HEK293 (cell line): ENCODE measurements at regions not wholly inside any gene's neighbourhood (a gene's known extent, or its start where the extent isn't known, plus 50 kb on each side); places are given as distances from the start of the nearest gene placed in this dataset.

ENCODE experiments used
- BCL11B ChIP-seq: fragments of 450-650 bp; formaldehyde crosslinking; IDR thresholded peaks from 2 replicates; pipeline ENCODE4 v1.5.1; 2016; ENCODE audit warnings: low read depth, missing biosample characterization, missing genetic modification characterization
- BCL6B ChIP-seq: fragments of 450-650 bp; formaldehyde crosslinking; IDR thresholded peaks from 2 replicates; pipeline ENCODE4 v1.5.1; 2017; ENCODE audit warnings: missing biosample characterization, missing genetic modification characterization
- ELK4 ChIP-seq: IDR thresholded peaks from 2 replicates; pipeline ENCODE4 v1.6.1; 2011; ENCODE audit warnings: mild to moderate bottlenecking, low read depth, low read length, borderline replicate concordance
- INSM2 ChIP-seq: fragments of 450-650 bp; formaldehyde crosslinking; IDR thresholded peaks from 2 replicates; pipeline ENCODE4 v1.5.1; 2016; ENCODE audit warnings: missing biosample characterization, missing genetic modification characterization
- KLF16 ChIP-seq: fragments of 450-650 bp; formaldehyde crosslinking; IDR thresholded peaks from 2 replicates; pipeline ENCODE4 v1.5.1; 2017; ENCODE audit warnings: missing biosample characterization, missing genetic modification characterization
- KLF9 ChIP-seq: fragments of 450-650 bp; formaldehyde crosslinking; IDR thresholded peaks from 2 replicates; pipeline ENCODE4 v1.5.1; 2016; ENCODE audit warnings: missing biosample characterization, missing genetic modification characterization, low read depth
- MEIS1 ChIP-seq: sonication (generic); formaldehyde crosslinking; IDR thresholded peaks from 2 replicates; pipeline ENCODE4 v1.8.1; 2022; ENCODE audit warnings: missing genetic modification reagents, mild to moderate bottlenecking, borderline replicate concordance
- SCRT2 ChIP-seq: fragments of 450-650 bp; formaldehyde crosslinking; IDR thresholded peaks from 2 replicates; pipeline ENCODE4 v1.5.1; 2016; ENCODE audit warnings: missing biosample characterization, missing genetic modification characterization
- TCF7L2 ChIP-seq: IDR thresholded peaks from 2 replicates; pipeline ENCODE4 v1.6.1; 2011; ENCODE audit warnings: low read depth, mild to moderate bottlenecking, inconsistent platforms, low read length, moderate library complexity, borderline replicate concordance
- TRIM28 ChIP-seq: IDR thresholded peaks from 2 replicates; pipeline ENCODE4 v1.6.1; 2011; ENCODE audit warnings: low read length, control low read depth, borderline replicate concordance
- TSHZ1 ChIP-seq: fragments of 450-650 bp; formaldehyde crosslinking; IDR thresholded peaks from 2 replicates; pipeline ENCODE4 v1.5.1; 2016; ENCODE audit warnings: missing biosample characterization, missing genetic modification characterization, borderline replicate concordance
- ZBTB10 ChIP-seq: fragments of 450-650 bp; formaldehyde crosslinking; IDR thresholded peaks from 2 replicates; pipeline ENCODE4 v1.5.1; 2016; ENCODE audit warnings: missing biosample characterization, missing genetic modification characterization
- ZBTB17 ChIP-seq: fragments of 450-650 bp; formaldehyde crosslinking; IDR thresholded peaks from 2 replicates; pipeline ENCODE4 v1.5.1; 2016; ENCODE audit warnings: missing biosample characterization, missing genetic modification characterization
- ZBTB20 ChIP-seq: fragments of 450-650 bp; formaldehyde crosslinking; IDR thresholded peaks from 2 replicates; pipeline ENCODE4 v1.5.1; 2016; ENCODE audit warnings: missing biosample characterization, missing genetic modification characterization
- ZBTB26 ChIP-seq: fragments of 450-650 bp; formaldehyde crosslinking; optimal IDR thresholded peaks from 2 replicates; pipeline ENCODE3; 2016; ENCODE audit warnings: missing biosample characterization, mild to moderate bottlenecking, missing genetic modification characterization
- ZBTB8A ChIP-seq: fragments of 450-650 bp; formaldehyde crosslinking; IDR thresholded peaks from 2 replicates; pipeline ENCODE4 v1.5.1; 2016; ENCODE audit warnings: missing biosample characterization, missing genetic modification characterization
- ZEB2 ChIP-seq: fragments of 450-650 bp; formaldehyde crosslinking; IDR thresholded peaks from 2 replicates; pipeline ENCODE4 v1.5.1; 2016; ENCODE audit warnings: missing biosample characterization, missing genetic modification characterization
- ZFP3 ChIP-seq: fragments of 450-650 bp; formaldehyde crosslinking; IDR thresholded peaks from 2 replicates; pipeline ENCODE4 v1.5.1; 2016; ENCODE audit warnings: low read depth, missing biosample characterization, missing genetic modification characterization
- ZFP69B ChIP-seq: fragments of 450-650 bp; formaldehyde crosslinking; IDR thresholded peaks from 2 replicates; pipeline ENCODE4 v1.5.1; 2016; ENCODE audit warnings: missing biosample characterization, missing genetic modification characterization
- ZNF132 ChIP-seq: fragments of 450-650 bp; formaldehyde crosslinking; IDR thresholded peaks from 2 replicates; pipeline ENCODE4 v1.5.1; 2017; ENCODE audit warnings: missing biosample characterization, missing genetic modification characterization, borderline replicate concordance
- ZNF133 ChIP-seq: fragments of 450-650 bp; formaldehyde crosslinking; IDR thresholded peaks from 2 replicates; pipeline ENCODE4 v1.5.1; 2016; ENCODE audit warnings: missing biosample characterization, missing genetic modification characterization
- ZNF266 ChIP-seq: fragments of 450-650 bp; formaldehyde crosslinking; IDR thresholded peaks from 2 replicates; pipeline ENCODE4 v1.5.1; 2016; ENCODE audit warnings: missing biosample characterization, missing genetic modification characterization, low read depth
- ZNF354C ChIP-seq: fragments of 450-650 bp; formaldehyde crosslinking; IDR thresholded peaks from 2 replicates; pipeline ENCODE4 v1.5.1; 2016; ENCODE audit warnings: missing biosample characterization, missing genetic modification characterization, low read depth, borderline replicate concordance
- ZNF391 ChIP-seq: fragments of 450-650 bp; formaldehyde crosslinking; IDR thresholded peaks from 2 replicates; pipeline ENCODE4 v1.5.1; 2016; ENCODE audit warnings: low read depth, missing biosample characterization, missing genetic modification characterization, borderline replicate concordance
- ZNF416 ChIP-seq: fragments of 450-650 bp; formaldehyde crosslinking; IDR thresholded peaks from 2 replicates; pipeline ENCODE4 v1.5.1; 2016; ENCODE audit warnings: missing biosample characterization, missing genetic modification characterization
- ZNF837 ChIP-seq: fragments of 450-650 bp; formaldehyde crosslinking; IDR thresholded peaks from 2 replicates; pipeline ENCODE4 v1.5.1; 2016; ENCODE audit warnings: missing biosample characterization, missing genetic modification characterization
- ZSCAN18 ChIP-seq: fragments of 450-650 bp; formaldehyde crosslinking; IDR thresholded peaks from 2 replicates; pipeline ENCODE4 v1.5.1; 2016; ENCODE audit warnings: missing biosample characterization, missing genetic modification characterization

GRCh38 chr1:168408884-168409283, 128.2 kb downstream of the TBX19 start (continued):
- TF ChIP-seq INSM2 (tag by site-specific recombination): 0 out of 2 replicates have a peak, but pooled peaks have one; percentile 41
- TF ChIP-seq BCL6B (tag by site-specific recombination): 0 out of 2 replicates have a peak, but pooled peaks have one; percentile 10
- no peak for TF ChIP-seq ZFP3
- TF ChIP-seq TCF7L2: no peak
- TF ChIP-seq ZNF354C: no peak
- TF ChIP-seq ZNF416 (tag by site-specific recombination): no peak
- TF ChIP-seq ZBTB10 (tag by site-specific recombination): no peak
- TF ChIP-seq SCRT2 (tag by site-specific recombination): no peak
- peak; percentile 39; the same call in 1 of the 2 replicates for TF ChIP-seq BCL11B (tag by site-specific recombination)
- TF ChIP-seq ZNF132: no peak
- TF ChIP-seq ZBTB26: no peak
- no peak for TF ChIP-seq ZNF266 (tag by site-specific recombination)
- TF ChIP-seq ELK4: no peak
- TF ChIP-seq ZNF391 (tag by site-specific recombination): no peak
- no peak for TF ChIP-seq ZNF837 (tag by site-specific recombination)
- TF ChIP-seq KLF9: no peak
- TF ChIP-seq ZFP69B (tag by site-specific recombination): peak; percentile 25; the same call in 1 of the 2 replicates
- TF ChIP-seq ZBTB20 (tag by site-specific recombination): no peak
- TF ChIP-seq ZBTB8A (tag by site-specific recombination): no peak
- TF ChIP-seq TRIM28: no peak
- TF ChIP-seq ZBTB17 (tag by site-specific recombination): no peak
- TF ChIP-seq MEIS1 (CRISPR knock-in tag): no peak
- peak; percentile 43; the same call in 1 of the 2 replicates for TF ChIP-seq ZEB2 (tag by site-specific recombination)
- no peak for TF ChIP-seq ZSCAN18
- TF ChIP-seq KLF16 (tag by site-specific recombination): no peak
- no peak for TF ChIP-seq ZNF133 (tag by site-specific recombination)
- peak; percentile 59; the same call in 1 of the 2 replicates for TF ChIP-seq TSHZ1 (tag by site-specific recombination)
